H1 (cell line): ENCODE measurements at regions not wholly inside any gene's neighbourhood (a gene's known extent, or its start where the extent isn't known, plus 50 kb on each side); places are given as distances from the start of the nearest gene placed in this dataset.
A peak's percentile ranks its signal among the peaks of the same experiment; 100 is the strongest.

Experiments
- CHD7 ChIP-seq: fragments of 300-600 bp; sonication (generic); IDR thresholded peaks from 2 replicates; pipeline ENCODE4 v1.7.1; 2012; ENCODE audit warnings: low read length, moderate library complexity, mild to moderate bottlenecking, inconsistent platforms; ENCODE audit not compliant: insufficient replicate concordance
- CTCF ChIP-seq, 3 experiments: IDR thresholded peaks; 1 replicate in 2 of 3; 2 replicates in 1 of 3; pipeline versions ENCODE4 v1.5.1 to v1.6.1; 2011; ENCODE audit warnings: low read length in 3 of 3, mild to moderate bottlenecking in 3 of 3, inconsistent platforms in 2 of 3, low read depth in 1 of 3, moderate library complexity in 1 of 3; ENCODE audit not compliant: insufficient read depth in 1 of 3; ENCODE audit errors: control extremely low read depth in 1 of 3
- KDM5A ChIP-seq: fragments of 200-600 bp; IDR thresholded peaks from 2 replicates; pipeline ENCODE4 v1.7.1; 2012; ENCODE audit warnings: mild to moderate bottlenecking, low read length, inconsistent platforms, mixed read lengths
- RAD21 ChIP-seq, 2 experiments: IDR thresholded peaks in 1 of 2; conservative IDR thresholded peaks in 1 of 2; 2 replicates each; pipeline ENCODE4 v1.6.1; 2011; ENCODE audit warnings: low read depth in 2 of 2, low read length in 2 of 2, improper control_type of control experiment in 1 of 2, inconsistent platforms in 1 of 2, mild to moderate bottlenecking in 1 of 2, moderate library complexity in 1 of 2

GRCh38 chr14:66121859-66122258 lies 364.3 kb upstream of the CCDC196 start (continued):
- no peak for TF ChIP-seq CHD7
- peak; percentile 42 to 51 (median 48) for TF ChIP-seq CTCF (IDR thresholded peaks at IDR 0.05; ENCODE audit: control extremely low read depth in 1 of 3, insufficient read depth in 1 of 3, low read depth in 1 of 3, low read length in 3 of 3)
- TF ChIP-seq KDM5A = no peak
- TF ChIP-seq RAD21 (IDR thresholded peaks at IDR 0.05 in 1 of 2, conservative IDR thresholded peaks at IDR 0.05 in 1 of 2; ENCODE audit: low read depth in 2 of 2, low read length in 2 of 2) = peak; percentile 72 to 77
